Sigmoid colon (tissue), 4 donors: ENCODE measurements at regions not wholly inside any gene's neighbourhood (a gene's known extent, or its start where the extent isn't known, plus 50 kb on each side); places are given as distances from the start of the nearest gene placed in this dataset.

Experiments used
- CTCF ChIP-seq, 4 experiments: fragments of 450-650 bp in 3 of 4; fragments of 200-600 bp in 1 of 4; IDR thresholded peaks; one replicate each; pipeline ENCODE4 v1.5.1; 2016 to 2019; ENCODE audit warnings: antibody characterized with exemption in 4 of 4, mild to moderate bottlenecking in 3 of 4, moderate library complexity in 2 of 4
- EP300 ChIP-seq, 4 donors: sonication (generic); formaldehyde crosslinking; IDR thresholded peaks; one replicate each; pipeline ENCODE4 v1.6.1; 2017; ENCODE audit warnings: antibody characterized with exemption in 4 of 4
- POLR2A ChIP-seq, 2 donors: fragments of 450-650 bp; IDR thresholded peaks; one replicate each; pipeline ENCODE4 v1.6.1; 2016; ENCODE audit warnings: antibody characterized with exemption in 2 of 2, mild to moderate bottlenecking in 2 of 2, moderate library complexity in 2 of 2

- TF ChIP-seq CTCF (IDR thresholded peaks at IDR 0.05), result no peak
- no peak for TF ChIP-seq POLR2A (IDR thresholded peaks at IDR 0.05)
- TF ChIP-seq EP300 (IDR thresholded peaks at IDR 0.05), result no peak
Measured at GRCh38 chr13:40468227-40468838, 198.1 kb downstream of the FOXO1 start.
